IPS DF 4.7 (cell line): ENCODE measurements at regions not wholly inside any gene's neighbourhood (a gene's known extent, or its start where the extent isn't known, plus 50 kb on each side); places are given as distances from the start of the nearest gene placed in this dataset.
"Not testable (repeated sequence)": the region's sequence is repeated elsewhere in the genome, so short reads cannot be mapped to it uniquely, and the experiment has no call there.

Experiments used
- DNase-seq: peaks from one replicate; pipeline ENCODE4 v3.0.0-alpha.2; 2013; ENCODE audit warnings: low spot score; ENCODE audit errors: extremely low read depth

GRCh38 chr6:57708061-57708460 is 390.6 kb downstream of the PRIM2 start:
- DNase-seq = not testable (repeated sequence)

GRCh38 chr6:57722546-57722945 is 405.1 kb downstream of the PRIM2 start:
- not testable (repeated sequence) for DNase-seq

- DNase-seq = not testable (repeated sequence)
Measured at GRCh38 chr6:57723815-57724401, 406.5 kb downstream of the PRIM2 start.

- DNase-seq = not testable (repeated sequence)
Measured at GRCh38 chr6:57729407-57729806, 412.0 kb downstream of the PRIM2 start.

GRCh38 chr6:57730726-57731125 is 413.3 kb downstream of the PRIM2 start:
- DNase-seq = not testable (repeated sequence)

- not testable (repeated sequence) for DNase-seq
Measured at GRCh38 chr6:57747716-57748115, 430.3 kb downstream of the PRIM2 start.

GRCh38 chr6:57759850-57760249 is 442.4 kb downstream of the PRIM2 start:
- not testable (repeated sequence) for DNase-seq

- not testable (repeated sequence) for DNase-seq
Measured at GRCh38 chr6:57792720-57793397, 475.4 kb downstream of the PRIM2 start.

- DNase-seq = not testable (repeated sequence)
Measured at GRCh38 chr6:57793398-57793762, 475.9 kb downstream of the PRIM2 start.

- not testable (repeated sequence) for DNase-seq
Measured at GRCh38 chr6:57799703-57800479, 482.5 kb downstream of the PRIM2 start.

- peak; percentile 69 for DNase-seq
Measured at GRCh38 chr6:57808581-57808980, 491.2 kb downstream of the PRIM2 start.

- not testable (repeated sequence) for DNase-seq
Measured at GRCh38 chr6:57809454-57809853, 492.0 kb downstream of the PRIM2 start.

- peak; percentile 33 for DNase-seq
Measured at GRCh38 chr6:57813271-57814075, 496.0 kb downstream of the PRIM2 start.

GRCh38 chr6:57815826-57816225 is 498.4 kb downstream of the PRIM2 start:
- DNase-seq = peak; percentile 30

GRCh38 chr6:57821325-57821724 is 503.9 kb downstream of the PRIM2 start:
- DNase-seq = not testable (repeated sequence)

GRCh38 chr6:57822448-57822847 is 505.0 kb downstream of the PRIM2 start:
- DNase-seq = not testable (repeated sequence)

- peak; percentile 84 for DNase-seq
Measured at GRCh38 chr6:57822896-57823358, 505.5 kb downstream of the PRIM2 start.

GRCh38 chr6:57837622-57838209 is 520.3 kb downstream of the PRIM2 start:
- not testable (repeated sequence) for DNase-seq

GRCh38 chr6:57841551-57841950 is 524.1 kb downstream of the PRIM2 start:
- DNase-seq = not testable (repeated sequence)

GRCh38 chr6:57853745-57854407 is 536.4 kb downstream of the PRIM2 start:
- DNase-seq = not testable (repeated sequence)
